Natural killer cell (primary cell): ENCODE measurements at regions not wholly inside any gene's neighbourhood (a gene's known extent, or its start where the extent isn't known, plus 50 kb on each side); places are given as distances from the start of the nearest gene placed in this dataset.

Experiments
- ATAC-seq, 3 donors: fragments of 150-1000 bp in 2 of 3; fragments of 200-7000 bp in 1 of 3; cut with Tn5 transposase; 1 replicate in 1 of 3; 2 replicates in 2 of 3; pipeline ENCODE4 v1.10.0; 2021; ENCODE audit warnings: mild to moderate bottlenecking in 2 of 3, moderate library complexity in 2 of 3
- DNase-seq, 2 donors: peaks; one replicate each; pipeline versions ENCODE4 v3.0.0 to v3.0.0-alpha.2; 2013 to 2021; ENCODE audit warnings: mixed read lengths in 1 of 2
- H3K27ac ChIP-seq: one replicate; pipeline ENCODE4 v1.5.1; 2013; ENCODE audit warnings: mild to moderate bottlenecking, low read length
- H3K27me3 ChIP-seq: one replicate; pipeline ENCODE4 v1.6.1; 2013; ENCODE audit warnings: low read length; ENCODE audit not compliant: control insufficient read depth, insufficient read depth
- H3K36me3 ChIP-seq: one replicate; pipeline ENCODE4 v1.6.1; 2013; ENCODE audit warnings: low read length; ENCODE audit not compliant: control insufficient read depth, insufficient read depth
- H3K4me1 ChIP-seq: one replicate; pipeline ENCODE4 v1.6.1; 2013; ENCODE audit warnings: low read length; ENCODE audit not compliant: control insufficient read depth, insufficient read depth
- H3K4me3 ChIP-seq: one replicate; pipeline ENCODE4 v1.5.1; 2013; ENCODE audit warnings: low read length
- H3K9me3 ChIP-seq: one replicate; pipeline ENCODE4 v1.6.1; 2013; ENCODE audit warnings: low read length; ENCODE audit not compliant: control insufficient read depth, insufficient read depth
- H3K27ac Mint-ChIP-seq, 2 donors: one replicate each; pipeline ENCODE4 v1.8.0; 2022; ENCODE audit warnings: mild to moderate bottlenecking in 2 of 2, mixed read lengths in 2 of 2, moderate library complexity in 1 of 2
- H3K27me3 Mint-ChIP-seq, 2 donors: one replicate each; pipeline ENCODE4 v1.8.0; 2022; ENCODE audit warnings: low read depth in 2 of 2, mixed read lengths in 2 of 2
- H3K36me3 Mint-ChIP-seq: one replicate; pipeline ENCODE4 v1.8.0; 2022; ENCODE audit warnings: mixed read lengths
- H3K4me1 Mint-ChIP-seq, 2 donors: one replicate each; pipeline ENCODE4 v1.8.0; 2022; ENCODE audit warnings: mixed read lengths in 2 of 2
- H3K4me3 Mint-ChIP-seq: one replicate; pipeline ENCODE4 v1.8.0; 2022; ENCODE audit warnings: mild to moderate bottlenecking, moderate library complexity, mixed read lengths
- H3K9me3 Mint-ChIP-seq, 2 donors: one replicate each; pipeline ENCODE4 v1.8.0; 2022; ENCODE audit warnings: mixed read lengths in 2 of 2
- WGBS: methylation state at CpG from one replicate; pipeline ENCODE4 v1.1.7; 2013; ENCODE audit warnings: missing lambda C conversion rate; ENCODE audit not compliant: insufficient coverage; 5-methylcytosine and 5-hydroxymethylcytosine counted together
- intact Hi-C: fragments of 100-400 bp; cut with micrococcal nuclease; formaldehyde crosslinking; loops from one replicate; pipeline ENCODE4 v1.14.2; 2022
- TF ChIP-seq, protein P1 (sequence below): fragments of 200-600 bp; IDR thresholded peaks from one replicate; pipeline ENCODE4 v1.8.0; 2022; ENCODE audit warnings: antibody characterized with exemption

DNA sequence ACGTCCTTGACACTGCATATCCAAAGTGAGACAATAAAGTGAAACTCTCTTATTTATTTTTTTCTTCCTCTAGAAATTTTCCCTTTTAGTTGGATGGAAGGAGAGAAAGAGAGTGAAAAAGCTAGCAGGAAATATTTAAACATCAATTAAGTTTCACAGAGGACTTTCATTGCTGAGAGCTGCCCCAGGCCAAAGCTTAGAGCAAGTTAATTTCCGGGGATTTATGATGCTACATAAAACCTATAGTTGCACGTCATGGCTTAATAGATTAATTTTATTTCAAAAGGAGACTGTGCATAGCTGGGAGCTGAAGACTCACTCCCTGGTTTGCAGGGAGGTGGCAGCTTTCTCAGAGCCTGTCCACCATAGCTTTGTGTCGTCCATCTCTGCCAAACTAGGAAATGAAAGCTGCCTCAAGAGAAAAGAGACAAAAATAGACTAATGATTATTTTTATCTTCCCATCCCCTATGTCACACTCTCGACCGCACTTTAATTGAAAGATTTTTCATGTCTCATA lies 323.3 kb upstream of the RAB6C start:
- Mint-ChIP-seq H3K4me1 (no peaks in the 10 kb centered on the region), H3K9me3 (peaks cover 0 to 4% of the 10 kb centered on the region in 2 donors), H3K27ac (no peak overlapping the region), H3K27me3 (peaks cover 2 to 13% of the 10 kb centered on the region in 2 donors), H3K4me3 (no peak overlapping the region), H3K36me3 (no peaks in the 10 kb centered on the region)
- Histone ChIP-seq H3K27ac (no peak overlapping the region), H3K4me3 (no peak overlapping the region), H3K9me3 (no peaks in the 10 kb centered on the region), H3K36me3 (no peaks in the 10 kb centered on the region), H3K27me3 (no peaks in the 10 kb centered on the region), H3K4me1 (no peaks in the 10 kb centered on the region)
- ATAC-seq (no peak), DNase-seq (no peak)
- 80% methylated on average over 5 of the region's 6 CpGs for WGBS
- TF ChIP-seq, protein P1, sequence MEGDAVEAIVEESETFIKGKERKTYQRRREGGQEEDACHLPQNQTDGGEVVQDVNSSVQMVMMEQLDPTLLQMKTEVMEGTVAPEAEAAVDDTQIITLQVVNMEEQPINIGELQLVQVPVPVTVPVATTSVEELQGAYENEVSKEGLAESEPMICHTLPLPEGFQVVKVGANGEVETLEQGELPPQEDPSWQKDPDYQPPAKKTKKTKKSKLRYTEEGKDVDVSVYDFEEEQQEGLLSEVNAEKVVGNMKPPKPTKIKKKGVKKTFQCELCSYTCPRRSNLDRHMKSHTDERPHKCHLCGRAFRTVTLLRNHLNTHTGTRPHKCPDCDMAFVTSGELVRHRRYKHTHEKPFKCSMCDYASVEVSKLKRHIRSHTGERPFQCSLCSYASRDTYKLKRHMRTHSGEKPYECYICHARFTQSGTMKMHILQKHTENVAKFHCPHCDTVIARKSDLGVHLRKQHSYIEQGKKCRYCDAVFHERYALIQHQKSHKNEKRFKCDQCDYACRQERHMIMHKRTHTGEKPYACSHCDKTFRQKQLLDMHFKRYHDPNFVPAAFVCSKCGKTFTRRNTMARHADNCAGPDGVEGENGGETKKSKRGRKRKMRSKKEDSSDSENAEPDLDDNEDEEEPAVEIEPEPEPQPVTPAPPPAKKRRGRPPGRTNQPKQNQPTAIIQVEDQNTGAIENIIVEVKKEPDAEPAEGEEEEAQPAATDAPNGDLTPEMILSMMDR: no peak
- intact Hi-C loops: no loop called here

DNA sequence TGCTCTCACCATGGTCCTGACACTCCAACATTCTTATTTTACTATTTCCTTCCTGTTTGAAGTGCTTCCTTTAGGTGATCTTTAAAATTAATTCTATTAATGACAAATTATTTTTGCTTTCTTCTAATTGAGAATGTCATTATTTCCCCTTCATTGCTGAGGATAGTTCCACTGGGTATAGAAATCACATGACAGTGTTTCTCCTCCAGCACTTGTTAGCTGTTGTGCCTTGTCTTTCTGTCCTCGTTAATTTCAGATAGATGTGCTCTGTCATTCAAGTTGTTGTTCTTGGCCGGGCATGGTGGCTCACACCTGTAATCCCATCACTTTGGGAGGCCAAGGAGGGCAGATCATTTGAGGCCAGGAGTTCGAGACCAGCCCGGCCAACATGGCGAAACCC lies 321.0 kb upstream of the RAB6C start:
- Histone ChIP-seq H3K9me3 (no peaks in the 10 kb centered on the region), H3K4me3 (no peak overlapping the region), H3K27me3 (no peaks in the 10 kb centered on the region), H3K27ac (no peak overlapping the region), H3K4me1 (no peaks in the 10 kb centered on the region), H3K36me3 (no peaks in the 10 kb centered on the region)
- Mint-ChIP-seq H3K4me3 (no peak overlapping the region), H3K27me3 (peaks cover 2 to 19% of the 10 kb centered on the region in 2 donors), H3K36me3 (no peaks in the 10 kb centered on the region), H3K4me1 (no peaks in the 10 kb centered on the region), H3K27ac (no peak overlapping the region), H3K9me3 (peaks cover 0 to 4% of the 10 kb centered on the region in 2 donors)
- ATAC-seq (no peak), DNase-seq (no peak)
- TF ChIP-seq, protein P1: no peak
- WGBS: 89% methylated on average over 5 of the region's 5 CpGs
- intact Hi-C loops: no loop called here

DNA sequence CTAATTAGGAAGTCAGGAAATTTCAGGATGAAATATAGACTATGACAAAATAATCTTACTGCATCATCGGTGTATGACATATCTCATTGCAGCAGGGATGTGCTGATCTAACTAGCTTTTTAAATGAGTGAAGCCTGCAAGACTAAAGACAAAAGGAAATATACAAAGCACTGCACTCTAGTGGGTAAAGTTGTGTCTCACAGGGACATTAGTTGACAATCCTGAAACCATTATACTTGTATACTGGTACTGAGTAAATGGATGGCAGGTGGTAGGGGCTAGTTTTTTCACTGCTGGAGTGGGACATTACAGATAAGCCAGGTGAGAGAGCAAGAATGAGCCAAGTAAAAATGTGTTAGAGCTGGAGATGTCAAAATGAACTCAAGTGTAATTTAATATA lies 317.5 kb upstream of the RAB6C start:
- H3K27ac Mint-ChIP-seq: no peak overlapping the region
- H3K4me1 ChIP-seq: no peaks in the 10 kb centered on the region
- H3K27me3 Mint-ChIP-seq: peaks cover 4 to 19% of the 10 kb centered on the region in 2 donors
- DNase-seq (no peak), ATAC-seq (no peak)
- no peaks in the 10 kb centered on the region for H3K9me3 ChIP-seq
- H3K27me3 ChIP-seq: no peaks in the 10 kb centered on the region
- intact Hi-C loops: no loop called here
- no peak overlapping the region for H3K4me3 Mint-ChIP-seq
- H3K27ac ChIP-seq: no peak overlapping the region
- TF ChIP-seq, protein P1: no peak
- H3K36me3 ChIP-seq: no peaks in the 10 kb centered on the region
- H3K4me1 Mint-ChIP-seq: no peaks in the 10 kb centered on the region
- no peaks in the 10 kb centered on the region for H3K36me3 Mint-ChIP-seq
- WGBS: no CpG with 5 or more reads among the region's 1 CpG
- no peak overlapping the region for H3K4me3 ChIP-seq
- peaks cover 0 to 4% of the 10 kb centered on the region in 2 donors for H3K9me3 Mint-ChIP-seq

DNA sequence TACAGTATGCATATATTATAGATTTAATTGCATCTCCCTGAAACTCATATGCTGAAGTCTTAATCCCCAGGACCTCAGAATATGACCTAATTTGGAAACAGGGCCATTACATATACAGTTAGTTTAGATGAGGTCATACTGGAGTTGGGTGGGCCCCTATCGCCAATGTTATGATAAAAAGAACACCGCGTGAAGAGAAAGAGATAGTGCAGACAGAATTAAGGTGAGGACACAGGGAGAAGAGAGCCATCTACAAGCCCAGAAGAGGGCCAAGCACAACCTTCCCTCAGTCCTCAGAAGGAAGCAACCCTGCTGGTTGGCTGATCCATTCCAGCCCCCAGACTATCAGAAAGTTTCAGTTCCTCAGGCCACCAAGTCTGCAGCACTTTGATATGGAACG lies 311.9 kb upstream of the RAB6C start:
- WGBS: 99% methylated on average over 4 of the region's 4 CpGs
- Mint-ChIP-seq H3K9me3 (no peaks in the 10 kb centered on the region), H3K27ac (no peak overlapping the region), H3K27me3 (peaks cover 2 to 6% of the 10 kb centered on the region in 2 donors), H3K36me3 (no peaks in the 10 kb centered on the region), H3K4me1 (no peaks in the 10 kb centered on the region), H3K4me3 (no peak overlapping the region)
- H3K4me1 ChIP-seq: no peaks in the 10 kb centered on the region
- intact Hi-C loops: no loop called here
- DNase-seq (no peak), ATAC-seq (no peak)
- H3K27me3 ChIP-seq: no peaks in the 10 kb centered on the region
- H3K9me3 ChIP-seq: no peaks in the 10 kb centered on the region
- no peaks in the 10 kb centered on the region for H3K36me3 ChIP-seq
- H3K4me3 ChIP-seq: no peak overlapping the region
- H3K27ac ChIP-seq: no peak overlapping the region
- TF ChIP-seq, protein P1: no peak
